GM19324 (cell line): ENCODE measurements at regions not wholly inside any gene's neighbourhood (a gene's known extent, or its start where the extent isn't known, plus 50 kb on each side); places are given as distances from the start of the nearest gene placed in this dataset.
"Not testable (repeated sequence)": the region's sequence is repeated elsewhere in the genome, so short reads cannot be mapped to it uniquely, and the experiment has no call there.

Experiments
- ATAC-seq: cut with Tn5 transposase; IDR thresholded peaks from one replicate; pipeline ENCODE4 v1.9.1; 2021; ENCODE audit warnings: mild to moderate bottlenecking, moderate library complexity; ENCODE audit not compliant: unreplicated experiment, low FRiP score

GRCh38 chr22:22697377-22698117 lies 53.1 kb downstream of the GGTLC2 start:
- ATAC-seq = no peak

- ATAC-seq = no peak
These were observed 53.9 kb downstream of the GGTLC2 start for GRCh38 chr22:22698263-22698750.

GRCh38 chr22:22700631-22701030 lies 56.2 kb downstream of the GGTLC2 start:
- ATAC-seq = no peak

GRCh38 chr22:22701557-22701956 lies 57.1 kb downstream of the GGTLC2 start:
- ATAC-seq = not testable (repeated sequence)

- ATAC-seq = no peak
These were observed 58.1 kb downstream of the GGTLC2 start for GRCh38 chr22:22702237-22703202.

GRCh38 chr22:22703203-22703570 lies 58.8 kb downstream of the GGTLC2 start:
- no peak for ATAC-seq

GRCh38 chr22:22703715-22704114 lies 59.3 kb downstream of the GGTLC2 start:
- ATAC-seq = no peak

- no peak for ATAC-seq
These were observed 59.9 kb downstream of the GGTLC2 start for GRCh38 chr22:22704156-22704946.

- ATAC-seq = no peak
These were observed 61.1 kb downstream of the GGTLC2 start for GRCh38 chr22:22705328-22706100.

GRCh38 chr22:22706253-22706915 lies 62.0 kb downstream of the GGTLC2 start:
- no peak for ATAC-seq

GRCh38 chr22:22709719-22710445 lies 65.5 kb downstream of the GGTLC2 start:
- ATAC-seq = no peak

GRCh38 chr22:22710719-22711531 lies 66.5 kb downstream of the GGTLC2 start:
- ATAC-seq = no peak

GRCh38 chr22:22711532-22711913 lies 67.1 kb downstream of the GGTLC2 start:
- ATAC-seq = no peak

- no peak for ATAC-seq
These were observed 67.8 kb downstream of the GGTLC2 start for GRCh38 chr22:22712092-22712658.

- ATAC-seq = no peak
These were observed 68.4 kb downstream of the GGTLC2 start for GRCh38 chr22:22712666-22713365.

GRCh38 chr22:22713416-22713815 lies 69.0 kb downstream of the GGTLC2 start:
- no peak for ATAC-seq
